IPS-11a (cell line): ENCODE measurements at regions not wholly inside any gene's neighbourhood (a gene's known extent, or its start where the extent isn't known, plus 50 kb on each side); places are given as distances from the start of the nearest gene placed in this dataset.
"Not testable (repeated sequence)": the region's sequence is repeated elsewhere in the genome, so short reads cannot be mapped to it uniquely, and the experiment has no call there.

Experiments
- H3K4me3 ChIP-seq: one replicate; pipeline ENCODE4 v1.5.1; 2013; ENCODE audit warnings: low read depth, low read length, control low read depth

GRCh38 chrX:122154019-122154418, 1030.1 kb upstream of the GRIA3 start:
- H3K4me3 ChIP-seq: no peak overlapping the region

- H3K4me3 ChIP-seq: no peak overlapping the region
These were observed 1015.8 kb upstream of the GRIA3 start for GRCh38 chrX:122168241-122168640.

GRCh38 chrX:122184791-122185190, 999.3 kb upstream of the GRIA3 start:
- H3K4me3 ChIP-seq: no peak overlapping the region

GRCh38 chrX:122187069-122187713, 996.9 kb upstream of the GRIA3 start:
- H3K4me3 ChIP-seq: no peak overlapping the region

- no peak overlapping the region for H3K4me3 ChIP-seq
These were observed 995.3 kb upstream of the GRIA3 start for GRCh38 chrX:122188751-122189150.

GRCh38 chrX:122196343-122196742, 987.7 kb upstream of the GRIA3 start:
- H3K4me3 ChIP-seq: no peak overlapping the region

GRCh38 chrX:122203399-122203798, 980.7 kb upstream of the GRIA3 start:
- H3K4me3 ChIP-seq: no peak overlapping the region

- H3K4me3 ChIP-seq: no peak overlapping the region
These were observed 965.4 kb upstream of the GRIA3 start for GRCh38 chrX:122218666-122219065.

- H3K4me3 ChIP-seq: no peak overlapping the region
These were observed 964.9 kb upstream of the GRIA3 start for GRCh38 chrX:122219226-122219625.

GRCh38 chrX:122219735-122220134, 964.3 kb upstream of the GRIA3 start:
- H3K4me3 ChIP-seq: no peak overlapping the region

- no peak overlapping the region for H3K4me3 ChIP-seq
These were observed 963.3 kb upstream of the GRIA3 start for GRCh38 chrX:122220644-122221373.

- H3K4me3 ChIP-seq: not testable (repeated sequence)
These were observed 962.3 kb upstream of the GRIA3 start for GRCh38 chrX:122221810-122222209.

GRCh38 chrX:122224137-122224536, 959.9 kb upstream of the GRIA3 start:
- H3K4me3 ChIP-seq: peak overlapping the region; percentile 30

GRCh38 chrX:122238801-122239200, 945.3 kb upstream of the GRIA3 start:
- H3K4me3 ChIP-seq: no peak overlapping the region

- H3K4me3 ChIP-seq: no peak overlapping the region
These were observed 942.1 kb upstream of the GRIA3 start for GRCh38 chrX:122241959-122242358.

- H3K4me3 ChIP-seq: no peak overlapping the region
These were observed 940.0 kb upstream of the GRIA3 start for GRCh38 chrX:122244080-122244479.

GRCh38 chrX:122245175-122245574, 938.9 kb upstream of the GRIA3 start:
- no peak overlapping the region for H3K4me3 ChIP-seq

- H3K4me3 ChIP-seq: no peak overlapping the region
These were observed 938.1 kb upstream of the GRIA3 start for GRCh38 chrX:122245943-122246342.

GRCh38 chrX:122246937-122247336, 937.1 kb upstream of the GRIA3 start:
- no peak overlapping the region for H3K4me3 ChIP-seq

GRCh38 chrX:122248681-122249080, 935.4 kb upstream of the GRIA3 start:
- H3K4me3 ChIP-seq: no peak overlapping the region

GRCh38 chrX:122252454-122252853, 931.6 kb upstream of the GRIA3 start:
- no peak overlapping the region for H3K4me3 ChIP-seq

GRCh38 chrX:122268353-122268752, 915.7 kb upstream of the GRIA3 start:
- H3K4me3 ChIP-seq: no peak overlapping the region
